IMR-90 (cell line): ENCODE measurements at regions not wholly inside any gene's neighbourhood (a gene's known extent, or its start where the extent isn't known, plus 50 kb on each side); places are given as distances from the start of the nearest gene placed in this dataset.

ENCODE experiments used
- ATAC-seq: fragments of 200-7000 bp; cut with Tn5 transposase; 2 replicates; pipeline ENCODE4 v1.9.1; 2020; ENCODE audit warnings: low read depth, mild to moderate bottlenecking, moderate library complexity
- BruUV-seq: library from RNA; stranded (reverse); fragments of 400-500 nt; replicated peaks from 2 replicates; lab custom pipeline; 2021; lab: Mats Ljungman, UMichigan
- CTCF ChIA-PET: fragments of 300-600 bp; formaldehyde crosslinking; extraction: SDS; loops from one replicate; lab custom pipeline; 2021; ENCODE audit warnings: antibody characterized with exemption; lab: Yijun Ruan, JAX
- POLR2A ChIA-PET: fragments of 300-600 bp; sonication (Branson Sonifier 250); formaldehyde crosslinking; loops from one replicate; lab custom pipeline; 2022; ENCODE audit warnings: antibody characterized with exemption; ENCODE audit not compliant: unreplicated experiment; lab: Charles Lee
- DNase-seq: peaks from one replicate; pipeline ENCODE4 v3.0.0; 2013
- H2AFZ ChIP-seq: replicated peaks from 2 replicates; pipeline ENCODE3; 2013; ENCODE audit warnings: low read length, mild to moderate bottlenecking; ENCODE audit not compliant: poor library complexity
- H2AK5ac ChIP-seq: 2 replicates; pipeline ENCODE4 v1.6.1; 2013; ENCODE audit warnings: low read depth, low read length, inconsistent platforms
- H2AK9ac ChIP-seq: replicated peaks from 2 replicates; pipeline ENCODE3; 2013; ENCODE audit warnings: mild to moderate bottlenecking, low read depth, low read length, moderate library complexity; ENCODE audit not compliant: poor library complexity
- H2BK120ac ChIP-seq: 2 replicates; pipeline ENCODE4 v1.6.1; 2013; ENCODE audit warnings: low read depth, low read length, inconsistent platforms
- H2BK15ac ChIP-seq: 3 replicates; pipeline ENCODE4 v1.6.1; 2013; ENCODE audit warnings: low read depth, low read length, inconsistent platforms
- H2BK20ac ChIP-seq: 2 replicates; pipeline ENCODE4 v1.6.1; 2013; ENCODE audit warnings: low read depth, mild to moderate bottlenecking, inconsistent platforms, low read length, moderate library complexity
- H2BK5ac ChIP-seq: 2 replicates; pipeline ENCODE4 v1.6.1; 2013; ENCODE audit warnings: mild to moderate bottlenecking, low read depth, low read length, inconsistent platforms; ENCODE audit not compliant: poor library complexity, severe bottlenecking
- H3K14ac ChIP-seq: replicated peaks from 2 replicates; pipeline ENCODE4 v1.6.1; 2013; ENCODE audit warnings: low read depth, low read length, inconsistent platforms
- H3K18ac ChIP-seq: 2 replicates; pipeline ENCODE4 v1.6.1; 2013; ENCODE audit warnings: low read depth, low read length, control low read depth
- H3K23ac ChIP-seq: 2 replicates; pipeline ENCODE4 v1.6.1; 2013; ENCODE audit warnings: low read depth, low read length, inconsistent platforms
- H3K27ac ChIP-seq: 2 replicates; pipeline ENCODE4 v1.5.1; 2013; ENCODE audit warnings: mild to moderate bottlenecking, control low read depth, low read length; ENCODE audit not compliant: insufficient read depth
- H3K27me3 ChIP-seq: 2 replicates; pipeline ENCODE4 v1.6.1; 2013; ENCODE audit warnings: low read length; ENCODE audit not compliant: control insufficient read depth, insufficient read depth
- H3K36me3 ChIP-seq: 2 replicates; pipeline ENCODE4 v1.6.1; 2013; ENCODE audit warnings: low read length, mixed read lengths; ENCODE audit not compliant: control insufficient read depth, insufficient read depth
- H3K4ac ChIP-seq: 2 replicates; pipeline ENCODE4 v1.6.1; 2013; ENCODE audit warnings: low read depth, low read length, inconsistent platforms
- H3K4me1 ChIP-seq: 2 replicates; pipeline ENCODE4 v1.6.1; 2013; ENCODE audit warnings: low read length, mixed read lengths; ENCODE audit not compliant: control insufficient read depth, insufficient read depth
- H3K4me2 ChIP-seq: 2 replicates; pipeline ENCODE4 v1.6.1; 2013; ENCODE audit warnings: low read depth, mild to moderate bottlenecking, control low read depth, low read length, moderate library complexity
- H3K4me3 ChIP-seq: 2 replicates; pipeline ENCODE4 v1.5.1; 2013; ENCODE audit warnings: low read depth, mild to moderate bottlenecking, control low read depth, low read length, moderate library complexity; ENCODE audit not compliant: insufficient read depth
- H3K56ac ChIP-seq: 2 replicates; pipeline ENCODE4 v1.6.1; 2013; ENCODE audit warnings: low read length, inconsistent platforms; ENCODE audit not compliant: insufficient read depth; ENCODE audit errors: extremely low read depth
- H3K79me1 ChIP-seq, 2 experiments: 2 replicates each; pipeline ENCODE4 v1.6.1; 2013; ENCODE audit warnings: low read length in 2 of 2, inconsistent platforms in 1 of 2, low read depth in 1 of 2
- H3K9ac ChIP-seq: 2 replicates; pipeline ENCODE4 v1.6.1; 2013; ENCODE audit warnings: low read depth, low read length, control low read depth
- H3K9me1 ChIP-seq: 2 replicates; pipeline ENCODE4 v1.6.1; 2013; ENCODE audit warnings: low read length, inconsistent platforms; ENCODE audit not compliant: insufficient read depth
- H3K9me3 ChIP-seq: 2 replicates; pipeline ENCODE4 v1.6.1; 2013; ENCODE audit warnings: low read length; ENCODE audit not compliant: control insufficient read depth, insufficient read depth
- H4K20me1 ChIP-seq: 2 replicates; pipeline ENCODE4 v1.6.1; 2013; ENCODE audit warnings: low read length, inconsistent platforms; ENCODE audit not compliant: insufficient read depth
- H4K5ac ChIP-seq: 2 replicates; pipeline ENCODE4 v1.6.1; 2013; ENCODE audit warnings: mild to moderate bottlenecking, low read depth, low read length, control low read depth
- H4K8ac ChIP-seq, 2 experiments: 2 replicates each; pipeline ENCODE4 v1.6.1; 2013; ENCODE audit warnings: low read depth in 2 of 2, low read length in 2 of 2, control low read depth in 1 of 2, inconsistent platforms in 1 of 2
- H4K91ac ChIP-seq: 2 replicates; pipeline ENCODE4 v1.6.1; 2013; ENCODE audit warnings: low read depth, low read length, inconsistent platforms; ENCODE audit not compliant: insufficient read depth
- CHD1 ChIP-seq: IDR thresholded peaks from 2 replicates; pipeline ENCODE4 v1.6.1; 2012; ENCODE audit warnings: low read depth, low read length, improper control_type of control experiment
- MAFK ChIP-seq: IDR thresholded peaks from 2 replicates; pipeline ENCODE4 v1.6.1; 2012; ENCODE audit warnings: low read depth, low read length, improper control_type of control experiment
- NFE2L2 ChIP-seq: fragments of 150-350 bp; IDR thresholded peaks from 2 replicates; pipeline ENCODE4 v1.6.1; 2016; ENCODE audit warnings: low read depth, mild to moderate bottlenecking, low read length
- RAD21 ChIP-seq: IDR thresholded peaks from 2 replicates; pipeline ENCODE4 v1.6.1; 2012; ENCODE audit warnings: low read length, improper control_type of control experiment
- WGBS, 2 experiments: methylation state at CpG; one replicate each; pipeline versions ENCODE4 v1.1.5 to v1.1.7; 2013; ENCODE audit warnings: missing lambda C conversion rate in 2 of 2; ENCODE audit not compliant: insufficient read length in 1 of 2; ENCODE audit errors: extremely low coverage in 2 of 2; 5-methylcytosine and 5-hydroxymethylcytosine counted together
- dilution Hi-C: fragments of 300-500 bp; cut with HindIII; formaldehyde crosslinking; loops from one replicate; pipeline ENCODE4 v1.14.3; 2018; ENCODE audit warnings: low sequenced_read_pairs; ENCODE audit not compliant: unreplicated experiment
- in situ Hi-C: fragments of 300-500 bp; cut with MboI; formaldehyde crosslinking; loops from 3 replicates; pipeline ENCODE4 v1.14.3; 2019; ENCODE audit warnings: low sequenced_read_pairs, inconsistent platforms, mixed read lengths
- intact Hi-C: fragments of 100-400 bp; cut with micrococcal nuclease; formaldehyde crosslinking; loops from 2 replicates; pipeline ENCODE4 v1.10.0; 2022
- TF ChIP-seq, protein P1 (sequence below): conservative IDR thresholded peaks from 2 replicates; pipeline ENCODE4 v1.5.1; 2012; ENCODE audit warnings: mild to moderate bottlenecking, low read depth, low read length, improper control_type of control experiment

DNA sequence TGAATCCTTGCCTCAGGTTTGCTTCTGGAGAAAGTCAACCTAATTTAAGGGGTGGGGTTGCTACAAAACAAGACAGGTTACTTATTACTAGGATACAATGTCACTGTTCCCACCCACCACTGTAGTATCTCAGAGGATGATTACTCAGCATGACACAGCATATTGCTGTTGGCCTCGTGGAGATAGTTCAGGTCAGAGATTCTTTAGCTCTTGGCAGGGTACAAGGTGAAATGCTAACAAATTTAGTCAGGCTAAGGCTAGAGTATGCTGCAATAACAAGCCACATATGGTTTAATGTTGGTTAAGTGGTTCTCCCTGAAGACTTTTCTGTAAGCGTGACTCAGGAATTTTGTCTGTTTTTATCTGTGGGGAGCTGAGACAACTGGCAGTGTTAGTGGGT is 161.8 kb downstream of the EDEM1 start:
- no peak overlapping the region for H3K4ac ChIP-seq
- no peak overlapping the region for H3K18ac ChIP-seq
- H2BK20ac ChIP-seq, result no peak overlapping the region
- intact Hi-C loops, result no loop called here
- in situ Hi-C loops, result no loop called here
- H3K27me3 ChIP-seq, result no peaks in the 10 kb centered on the region
- WGBS, 2 experiments, result 86% methylated on average over 1 of the region's 2 CpGs; no CpG with 5 or more reads in 1 of the 2 experiments
- BruUV-seq, result no TSS peak
- H3K9me3 ChIP-seq, result no peaks in the 10 kb centered on the region
- H4K91ac ChIP-seq, result no peak overlapping the region
- TF ChIP-seq NFE2L2 (peak; percentile 50; the same call in 1 of the 2 replicates), RAD21 (no peak), MAFK (no peak), CHD1 (no peak)
- TF ChIP-seq, protein P1, sequence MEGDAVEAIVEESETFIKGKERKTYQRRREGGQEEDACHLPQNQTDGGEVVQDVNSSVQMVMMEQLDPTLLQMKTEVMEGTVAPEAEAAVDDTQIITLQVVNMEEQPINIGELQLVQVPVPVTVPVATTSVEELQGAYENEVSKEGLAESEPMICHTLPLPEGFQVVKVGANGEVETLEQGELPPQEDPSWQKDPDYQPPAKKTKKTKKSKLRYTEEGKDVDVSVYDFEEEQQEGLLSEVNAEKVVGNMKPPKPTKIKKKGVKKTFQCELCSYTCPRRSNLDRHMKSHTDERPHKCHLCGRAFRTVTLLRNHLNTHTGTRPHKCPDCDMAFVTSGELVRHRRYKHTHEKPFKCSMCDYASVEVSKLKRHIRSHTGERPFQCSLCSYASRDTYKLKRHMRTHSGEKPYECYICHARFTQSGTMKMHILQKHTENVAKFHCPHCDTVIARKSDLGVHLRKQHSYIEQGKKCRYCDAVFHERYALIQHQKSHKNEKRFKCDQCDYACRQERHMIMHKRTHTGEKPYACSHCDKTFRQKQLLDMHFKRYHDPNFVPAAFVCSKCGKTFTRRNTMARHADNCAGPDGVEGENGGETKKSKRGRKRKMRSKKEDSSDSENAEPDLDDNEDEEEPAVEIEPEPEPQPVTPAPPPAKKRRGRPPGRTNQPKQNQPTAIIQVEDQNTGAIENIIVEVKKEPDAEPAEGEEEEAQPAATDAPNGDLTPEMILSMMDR, result no peak
- H3K79me1 ChIP-seq, result no peaks in the 10 kb centered on the region
- CTCF ChIA-PET, result interaction anchor here (1.0 kb wide), 1 partner anchor 11 kb away, joined by 3 read pairs; no protein-coding TSS in a partner anchor
- no peak overlapping the region for H4K5ac ChIP-seq
- no peak overlapping the region for H3K9ac ChIP-seq
- H2AFZ ChIP-seq, result no peak overlapping the region
- H2BK120ac ChIP-seq, result no peak overlapping the region
- no peaks in the 10 kb centered on the region for H3K9me1 ChIP-seq
- H3K4me1 ChIP-seq, result no peaks in the 10 kb centered on the region
- no peak overlapping the region for H3K27ac ChIP-seq
- no peaks in the 10 kb centered on the region for H3K36me3 ChIP-seq
- H3K4me2 ChIP-seq, result no peak overlapping the region
- no peak for DNase-seq
- no peak overlapping the region for H3K4me3 ChIP-seq
- no peak overlapping the region for H3K56ac ChIP-seq
- no peak for ATAC-seq
- H4K20me1 ChIP-seq, result no peaks in the 10 kb centered on the region
- H3K23ac ChIP-seq, result no peak overlapping the region
- H4K8ac ChIP-seq, result no peak overlapping the region
- H2AK9ac ChIP-seq, result no peak overlapping the region
- H2BK5ac ChIP-seq, result no peak overlapping the region
- dilution Hi-C loops, result no loop called here
- POLR2A ChIA-PET, result no interaction called here
- no peak overlapping the region for H3K14ac ChIP-seq
- no peak overlapping the region for H2BK15ac ChIP-seq
- no peak overlapping the region for H2AK5ac ChIP-seq
